Neural progenitor cell (in vitro differentiated cells): ENCODE measurements at regions not wholly inside any gene's neighbourhood (a gene's known extent, or its start where the extent isn't known, plus 50 kb on each side); places are given as distances from the start of the nearest gene placed in this dataset.

Experiments
- DNase-seq: peaks from one replicate; pipeline ENCODE4 v3.0.0-alpha.2; 2016; ENCODE audit warnings: low spot score
- H2AFZ ChIP-seq: fragments of 200-600 bp; sonication (generic); replicated peaks from 2 replicates; pipeline ENCODE4 v1.6.1; 2016; ENCODE audit warnings: antibody characterized with exemption
- H3F3A ChIP-seq: fragments of 200-600 bp; sonication (generic); 2 replicates; pipeline ENCODE4 v1.6.1; 2016; ENCODE audit warnings: antibody characterized with exemption, low read depth
- H3K27ac ChIP-seq: fragments of 200-600 bp; sonication (generic); 2 replicates; pipeline ENCODE4 v1.5.1; 2016; ENCODE audit warnings: mild to moderate bottlenecking
- H3K27me3 ChIP-seq: fragments of 200-600 bp; sonication (generic); 2 replicates; pipeline ENCODE4 v1.6.1; 2016; ENCODE audit warnings: mild to moderate bottlenecking, moderate library complexity
- H3K36me3 ChIP-seq: fragments of 200-600 bp; sonication (generic); 2 replicates; pipeline ENCODE4 v1.5.1; 2016
- H3K4me1 ChIP-seq: fragments of 200-600 bp; sonication (generic); 2 replicates; pipeline ENCODE4 v1.6.1; 2016; ENCODE audit warnings: mixed run types
- H3K4me2 ChIP-seq: fragments of 200-600 bp; sonication (generic); 2 replicates; pipeline ENCODE4 v1.6.1; 2016
- H3K4me3 ChIP-seq: fragments of 200-600 bp; sonication (generic); 2 replicates; pipeline ENCODE4 v1.5.1; 2016
- H3K79me2 ChIP-seq: fragments of 200-600 bp; sonication (generic); 2 replicates; pipeline ENCODE4 v1.6.1; 2016; ENCODE audit warnings: low read depth
- H3K9ac ChIP-seq: fragments of 200-600 bp; sonication (generic); 2 replicates; pipeline ENCODE4 v1.6.1; 2016
- H3K9me3 ChIP-seq: fragments of 200-600 bp; sonication (generic); 2 replicates; pipeline ENCODE4 v1.5.1; 2016; ENCODE audit warnings: low read depth
- H4K20me1 ChIP-seq: fragments of 200-600 bp; sonication (generic); 2 replicates; pipeline ENCODE4 v1.6.1; 2016; ENCODE audit warnings: low read depth
- H3K27ac Mint-ChIP-seq: 3 replicates; pipeline ENCODE4 v1.8.0; 2021; ENCODE audit warnings: mixed read lengths
- H3K27me3 Mint-ChIP-seq: 2 replicates; pipeline ENCODE4 v1.8.0; 2022; ENCODE audit warnings: low read depth, mild to moderate bottlenecking, inconsistent platforms, moderate library complexity, mixed read lengths; ENCODE audit not compliant: insufficient read depth
- H3K36me3 Mint-ChIP-seq: 3 replicates; pipeline ENCODE4 v1.8.0; 2021; ENCODE audit warnings: mixed read lengths
- H3K4me1 Mint-ChIP-seq: 3 replicates; pipeline ENCODE4 v1.8.0; 2021; ENCODE audit warnings: mixed read lengths
- H3K4me3 Mint-ChIP-seq: 3 replicates; pipeline ENCODE4 v1.8.0; 2021; ENCODE audit warnings: mild to moderate bottlenecking, moderate library complexity, mixed read lengths
- H3K9me3 Mint-ChIP-seq: 3 replicates; pipeline ENCODE4 v1.8.0; 2020; ENCODE audit warnings: mixed read lengths
- CTCF ChIP-seq: fragments of 200-600 bp; sonication (generic); IDR thresholded peaks from 2 replicates; pipeline ENCODE4 v1.5.1; 2017; ENCODE audit warnings: antibody characterized with exemption, mild to moderate bottlenecking
- EZH2 ChIP-seq: fragments of 200-600 bp; sonication (generic); IDR thresholded peaks from 2 replicates; pipeline ENCODE4 v1.6.1; 2017; ENCODE audit warnings: antibody characterized with exemption, mild to moderate bottlenecking, moderate library complexity
- EZH2phosphoT487 ChIP-seq: fragments of 200-600 bp; sonication (generic); IDR thresholded peaks from 2 replicates; pipeline ENCODE4 v1.6.1; 2017; ENCODE audit warnings: antibody characterized with exemption

- Histone ChIP-seq H3K4me1 (no peaks in the 10 kb centered on the region), H3K36me3 (no peaks in the 10 kb centered on the region), H3K79me2 (no peaks in the 10 kb centered on the region), H4K20me1 (no peaks in the 10 kb centered on the region), H3K9me3 (no peaks in the 10 kb centered on the region), H3K27me3 (no peaks in the 10 kb centered on the region), H3K9ac (no peak overlapping the region), H3F3A (no peaks in the 10 kb centered on the region), H2AFZ (no peak overlapping the region), H3K27ac (no peak overlapping the region), H3K4me2 (no peak overlapping the region), H3K4me3 (no peak overlapping the region)
- Mint-ChIP-seq H3K4me1 (no peaks in the 10 kb centered on the region), H3K4me3 (no peak overlapping the region), H3K27ac (no peak overlapping the region), H3K36me3 (no peaks in the 10 kb centered on the region), H3K27me3 (no peaks in the 10 kb centered on the region), H3K9me3 (no peaks in the 10 kb centered on the region)
- DNase-seq, result no peak
- TF ChIP-seq CTCF, result no peak
- no peak for TF ChIP-seq EZH2phosphoT487
- no peak for TF ChIP-seq EZH2
These were observed 988.9 kb downstream of the RAB28 start for GRCh38 chr4:12495211-12495610.

DNA sequence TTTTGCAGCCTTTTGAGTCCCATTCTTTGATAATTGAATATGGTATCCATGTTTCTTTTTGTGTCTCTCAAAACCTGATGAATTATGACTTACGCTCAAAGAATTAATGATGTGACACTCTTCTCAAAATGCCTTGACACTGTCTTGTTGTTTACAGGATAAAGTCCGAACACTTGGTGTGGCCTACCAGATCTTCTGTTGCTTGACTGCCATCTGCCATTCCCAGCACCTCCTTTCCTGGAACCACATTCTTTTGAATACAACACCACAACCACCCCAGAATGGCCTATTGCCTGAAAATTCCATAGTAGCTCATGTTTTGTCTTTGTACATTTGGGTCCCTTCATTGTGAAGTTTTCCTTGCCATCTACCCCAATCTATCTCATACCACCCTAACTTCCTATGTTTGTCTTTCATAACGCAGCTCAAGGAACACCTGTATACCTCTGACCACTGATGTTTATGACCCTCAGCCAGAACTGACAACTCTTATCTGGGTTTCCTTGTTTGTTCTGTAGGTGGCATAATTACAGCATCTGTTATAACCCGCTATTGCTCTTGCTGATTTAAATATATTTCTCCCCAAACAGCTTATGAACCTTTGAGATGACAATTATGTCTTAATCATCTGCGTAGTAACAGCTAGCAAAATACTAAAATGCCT is 991.3 kb downstream of the RAB28 start:
- H3K4me2 ChIP-seq, result no peak overlapping the region
- H3K4me3 ChIP-seq, result no peak overlapping the region
- no peaks in the 10 kb centered on the region for H3K9me3 ChIP-seq
- Mint-ChIP-seq H3K9me3 (no peaks in the 10 kb centered on the region), H3K36me3 (no peaks in the 10 kb centered on the region), H3K4me3 (no peak overlapping the region), H3K27ac (no peak overlapping the region), H3K27me3 (no peaks in the 10 kb centered on the region), H3K4me1 (no peaks in the 10 kb centered on the region)
- H3K27ac ChIP-seq, result no peak overlapping the region
- no peaks in the 10 kb centered on the region for H3K36me3 ChIP-seq
- H3K79me2 ChIP-seq, result no peaks in the 10 kb centered on the region
- DNase-seq, result no peak
- no peaks in the 10 kb centered on the region for H3F3A ChIP-seq
- TF ChIP-seq EZH2phosphoT487, result no peak
- no peak for TF ChIP-seq CTCF
- H3K9ac ChIP-seq, result no peak overlapping the region
- no peaks in the 10 kb centered on the region for H4K20me1 ChIP-seq
- H2AFZ ChIP-seq, result no peak overlapping the region
- no peaks in the 10 kb centered on the region for H3K27me3 ChIP-seq
- no peaks in the 10 kb centered on the region for H3K4me1 ChIP-seq

DNA sequence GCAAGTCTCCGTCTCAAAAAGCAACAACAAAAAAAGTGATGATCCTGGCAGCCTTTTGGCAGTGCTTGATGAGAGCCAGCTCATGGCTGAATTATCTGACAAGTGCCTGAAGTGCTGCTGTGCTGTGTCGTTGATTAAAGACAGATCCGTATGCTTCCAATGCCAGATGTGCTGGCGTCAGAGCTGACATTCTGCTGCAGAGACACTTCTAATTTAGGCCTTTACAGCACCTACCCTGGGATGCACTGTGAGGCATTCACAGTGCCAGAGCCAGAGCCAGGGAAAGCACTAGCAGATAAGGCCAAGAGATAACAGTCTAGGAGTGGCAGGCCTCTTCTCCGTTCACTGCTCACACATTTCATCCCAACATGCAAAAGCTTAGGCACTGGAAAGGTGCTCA is 995.5 kb downstream of the RAB28 start:
- H3K27me3 ChIP-seq, result no peaks in the 10 kb centered on the region
- Mint-ChIP-seq H3K9me3 (no peaks in the 10 kb centered on the region), H3K4me3 (no peak overlapping the region), H3K36me3 (no peaks in the 10 kb centered on the region), H3K27me3 (no peaks in the 10 kb centered on the region), H3K27ac (peak overlapping the region; percentile 53), H3K4me1 (no peaks in the 10 kb centered on the region)
- no peak for TF ChIP-seq EZH2
- no peak for TF ChIP-seq EZH2phosphoT487
- no peak for TF ChIP-seq CTCF
- H3K4me3 ChIP-seq, result no peak overlapping the region
- H3K36me3 ChIP-seq, result no peaks in the 10 kb centered on the region
- no peaks in the 10 kb centered on the region for H3K9me3 ChIP-seq
- no peak for DNase-seq
- no peaks in the 10 kb centered on the region for H3K79me2 ChIP-seq
- H4K20me1 ChIP-seq, result no peaks in the 10 kb centered on the region
- no peak overlapping the region for H3K4me2 ChIP-seq
- no peak overlapping the region for H2AFZ ChIP-seq
- H3F3A ChIP-seq, result no peaks in the 10 kb centered on the region
- H3K9ac ChIP-seq, result no peak overlapping the region
- H3K4me1 ChIP-seq, result peaks cover 10% of the 10 kb centered on the region
- H3K27ac ChIP-seq, result no peak overlapping the region
